Calu3 (cell line): ENCODE measurements at regions not wholly inside any gene's neighbourhood (a gene's known extent, or its start where the extent isn't known, plus 50 kb on each side); places are given as distances from the start of the nearest gene placed in this dataset.

Experiments used
- BruUV-seq: library from RNA; stranded (reverse); fragments of 400-500 nt; replicated peaks from 2 replicates; lab custom pipeline; 2021; lab: Mats Ljungman, UMichigan
- CTCF ChIA-PET: fragments of 300-600 bp; sonication (Branson Sonifier 250); formaldehyde crosslinking; loops from one replicate; lab custom pipeline; 2022; ENCODE audit warnings: antibody characterized with exemption; lab: Charles Lee
- DNase-seq: peaks from one replicate; pipeline ENCODE4 v3.0.0; 2022
- H3K27ac Mint-ChIP-seq: one replicate; pipeline ENCODE4 v1.8.0; 2022; ENCODE audit warnings: mixed read lengths; ENCODE audit not compliant: unreplicated experiment
- H3K27me3 Mint-ChIP-seq: one replicate; pipeline ENCODE4 v1.8.0; 2022; ENCODE audit warnings: mixed read lengths; ENCODE audit not compliant: unreplicated experiment
- H3K36me3 Mint-ChIP-seq: one replicate; pipeline ENCODE4 v1.8.0; 2022; ENCODE audit warnings: mild to moderate bottlenecking, moderate library complexity, mixed read lengths; ENCODE audit not compliant: insufficient read depth, unreplicated experiment
- H3K4me1 Mint-ChIP-seq: one replicate; pipeline ENCODE4 v1.8.0; 2022; ENCODE audit warnings: mild to moderate bottlenecking, low read depth, mixed read lengths; ENCODE audit not compliant: unreplicated experiment
- H3K4me3 Mint-ChIP-seq: one replicate; pipeline ENCODE4 v1.8.0; 2022; ENCODE audit warnings: mild to moderate bottlenecking, low read depth, moderate library complexity, mixed read lengths; ENCODE audit not compliant: unreplicated experiment
- H3K9me3 Mint-ChIP-seq: one replicate; pipeline ENCODE4 v1.8.0; 2022; ENCODE audit warnings: low read depth, mixed read lengths; ENCODE audit not compliant: unreplicated experiment
- CTCF ChIP-seq: fragments of 200-600 bp; IDR thresholded peaks from one replicate; pipeline ENCODE4 v1.8.0; 2022; ENCODE audit warnings: antibody characterized with exemption; ENCODE audit not compliant: unreplicated experiment
- intact Hi-C: fragments of 100-400 bp; cut with micrococcal nuclease; formaldehyde crosslinking; loops from one replicate; pipeline ENCODE4 v1.10.0; 2022; ENCODE audit not compliant: unreplicated experiment

GRCh38 chr9:69987457-69987856 is 56.2 kb upstream of the MAMDC2 start:
- DNase-seq, result no peak
- Mint-ChIP-seq H3K9me3 (no peaks in the 10 kb centered on the region), H3K36me3 (no peaks in the 10 kb centered on the region), H3K27ac (no peak overlapping the region), H3K27me3 (peaks cover 74% of the 10 kb centered on the region), H3K4me1 (no peaks in the 10 kb centered on the region), H3K4me3 (no peak overlapping the region)
- intact Hi-C loops, result loop anchor here (10.0 kb wide), 1 partner anchor 57 kb away; the partner anchor contains the start of gene MAMDC2
- CTCF ChIA-PET, result no interaction called here
- TF ChIP-seq CTCF, result no peak
- no TSS peak for BruUV-seq

DNA sequence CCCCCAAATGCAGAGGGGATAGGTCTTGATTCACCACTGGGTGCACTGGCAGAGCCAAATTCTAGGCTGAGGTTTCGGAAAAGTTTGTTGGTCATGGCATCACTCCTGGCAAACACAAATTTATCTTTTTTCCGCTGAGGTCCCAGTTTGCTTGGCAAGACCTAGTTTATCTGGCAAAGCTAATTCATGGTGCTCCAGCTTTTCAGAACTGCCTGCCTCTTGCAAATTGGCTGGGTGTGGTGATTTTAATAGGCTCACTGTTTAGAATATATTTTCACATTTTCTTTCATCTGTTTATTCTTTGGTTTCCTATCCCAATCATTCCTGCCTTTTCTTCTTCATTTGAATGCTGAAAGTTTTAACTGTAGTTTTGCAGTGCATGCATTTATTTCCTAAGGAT is 50.5 kb upstream of the MAMDC2 start:
- no TSS peak for BruUV-seq
- Mint-ChIP-seq H3K27ac (no peak overlapping the region), H3K27me3 (peaks cover 38% of the 10 kb centered on the region), H3K4me1 (no peaks in the 10 kb centered on the region), H3K4me3 (no peak overlapping the region), H3K36me3 (no peaks in the 10 kb centered on the region), H3K9me3 (no peaks in the 10 kb centered on the region)
- no peak for TF ChIP-seq CTCF
- CTCF ChIA-PET, result no interaction called here
- no peak for DNase-seq
- intact Hi-C loops, result no loop called here
